ENCODE measurements at regions not wholly inside any gene's neighbourhood (a gene's known extent, or its start where the extent isn't known, plus 50 kb on each side); places are given as distances from the start of the nearest gene placed in this dataset.

DNA sequence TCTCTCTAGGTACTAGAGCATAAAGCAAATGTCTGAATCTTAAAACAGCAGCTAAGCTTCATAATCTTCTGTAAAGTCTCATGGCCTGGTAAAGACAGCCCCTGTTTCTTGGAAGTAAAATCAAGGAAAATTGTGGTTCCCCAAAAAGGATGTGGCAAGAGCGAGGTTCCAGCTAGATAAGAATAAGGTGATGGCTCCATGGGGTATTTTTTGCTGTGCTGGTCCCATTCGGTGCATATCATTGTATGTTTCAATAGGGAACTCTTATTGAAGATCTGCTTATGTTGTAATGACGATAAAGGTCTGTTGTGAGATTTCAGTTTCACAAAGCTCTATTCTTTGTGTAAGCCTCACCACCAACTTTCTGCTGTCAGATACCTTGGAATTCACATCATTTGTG, 316.9 kb upstream of the NOCT start:
- no peak overlapping the region for H3K9ac ChIP-seq (replicated peaks; ENCODE audit: extremely low read depth, insufficient read depth, low read length)
- DNase-seq (ENCODE audit: low read depth, low spot score) (no peak), FAIRE-seq (no peak)
- H3K4me3 ChIP-seq (replicated peaks in 1 of 3; ENCODE audit: insufficient read depth in 1 of 3, low read depth in 1 of 3, low read length in 3 of 3), result no peak overlapping the region
- intact Hi-C loops (cut with micrococcal nuclease), result no loop called here
- no peak overlapping the region for H2AFZ ChIP-seq (ENCODE audit: low read depth, low read length)
- H3K27me3 ChIP-seq (ENCODE audit: control insufficient read depth in 2 of 2, insufficient read depth in 2 of 2, low read length in 2 of 2), result peaks cover 4 to 11% of the 10 kb centered on the region in 2 experiments
- no peaks in the 10 kb centered on the region for H3K79me2 ChIP-seq (ENCODE audit: control insufficient read depth, insufficient read depth, low read length)
- no peaks in the 10 kb centered on the region for H3K4me1 ChIP-seq (ENCODE audit: control insufficient read depth, extremely low read depth, insufficient read depth, low read length)
- no peaks in the 10 kb centered on the region for H3K9me1 ChIP-seq (replicated peaks; ENCODE audit: control insufficient read depth, extremely low read depth, insufficient read depth, low read length)
- H3K27ac ChIP-seq (ENCODE audit: insufficient read depth, low read depth, low read length), result no peak overlapping the region
- H3K9me3 ChIP-seq (replicated peaks; ENCODE audit: control insufficient read depth, insufficient read depth, low read length), result no peaks in the 10 kb centered on the region
- BruUV-seq (replicated peaks), result no TSS peak
- H3K36me3 ChIP-seq (ENCODE audit: control insufficient read depth in 2 of 2, extremely low read depth in 1 of 2, insufficient read depth in 2 of 2, low read length in 2 of 2), result no peaks in the 10 kb centered on the region
- POLR2A ChIA-PET, result no interaction called here
- dilution Hi-C loops (cut with MboI; ENCODE audit: extremely low pct_ligation_motif_present, low sequenced_read_pairs), result no loop called here
- CTCF ChIA-PET, result no interaction called here
- TF ChIP-seq CTCF (IDR thresholded peaks at IDR 0.05; ENCODE audit: extremely low read depth in 1 of 2, insufficient read depth in 1 of 2, low read depth in 1 of 2, low read length in 2 of 2) (no peak), JUN (IDR thresholded peaks at IDR 0.05; ENCODE audit: borderline replicate concordance, insufficient read depth, insufficient read length, low read depth) (no peak), MAX (IDR thresholded peaks at IDR 0.05; ENCODE audit: insufficient read depth, insufficient read length) (no peak), GATA2 (IDR thresholded peaks at IDR 0.05; ENCODE audit: insufficient read depth, insufficient read length, low read depth, low read length) (no peak), POLR2AphosphoS5 (IDR thresholded peaks at IDR 0.05; ENCODE audit: insufficient read depth, low read depth, low read length) (no peak), MYC (IDR thresholded peaks at IDR 0.05; ENCODE audit: low read depth, low read length) (no peak), FOS (IDR thresholded peaks at IDR 0.05; ENCODE audit: borderline replicate concordance, insufficient read depth, low read length) (no peak), EZH2 (IDR thresholded peaks at IDR 0.05; ENCODE audit: borderline replicate concordance, low read depth, low read length, severe bottlenecking) (no peak), POLR2A (IDR thresholded peaks at IDR 0.05; ENCODE audit: low read depth, low read length) (no peak)
- no peak overlapping the region for H3K4me2 ChIP-seq (ENCODE audit: insufficient read depth, low read length)
- H4K20me1 ChIP-seq (replicated peaks; ENCODE audit: control insufficient read depth, extremely low read depth, insufficient read depth, low read length), result no peaks in the 10 kb centered on the region
